ENCODE measurements at regions not wholly inside any gene's neighbourhood (a gene's known extent, or its start where the extent isn't known, plus 50 kb on each side); places are given as distances from the start of the nearest gene placed in this dataset.
A peak's percentile ranks its signal among the peaks of the same experiment; 100 is the strongest.
"Not testable (repeated sequence)": the region's sequence is repeated elsewhere in the genome, so short reads cannot be mapped to it uniquely, and the experiment has no call there.

- H3K4me3 ChIP-seq (ENCODE audit: low read depth, low read length) = no peak overlapping the region
- in situ Hi-C loops (cut with HindIII; ENCODE audit: low sequenced_read_pairs) = no loop called here
- TF ChIP-seq CTCF (IDR thresholded peaks at IDR 0.05; ENCODE audit: low read depth, low read length) = no peak
- no peak for DNase-seq (ENCODE audit: low read depth, low spot score)
Observed at GRCh38 chr16:10250137-10250828, 68.1 kb upstream of the GRIN2A start.

GRCh38 chr16:10252155-10252554 lies 69.9 kb upstream of the GRIN2A start:
- in situ Hi-C loops (cut with HindIII; ENCODE audit: low sequenced_read_pairs) = no loop called here
- no peak overlapping the region for H3K4me3 ChIP-seq (ENCODE audit: low read depth, low read length)

GRCh38 chr16:10253409-10253808 lies 71.2 kb upstream of the GRIN2A start:
- H3K4me3 ChIP-seq (ENCODE audit: low read depth, low read length) = no peak overlapping the region
- no peak for TF ChIP-seq CTCF (IDR thresholded peaks at IDR 0.05; ENCODE audit: low read depth, low read length)
- in situ Hi-C loops (cut with HindIII; ENCODE audit: low sequenced_read_pairs) = no loop called here
- no peak for DNase-seq (ENCODE audit: low read depth, low spot score)

More at GRCh38 chr16:10252155-10252554, 69.9 kb upstream of the GRIN2A start:
- no peak for TF ChIP-seq CTCF (IDR thresholded peaks at IDR 0.05; ENCODE audit: low read depth, low read length)
- DNase-seq (ENCODE audit: low read depth, low spot score) = no peak

GRCh38 chr16:10255728-10256127 lies 73.5 kb upstream of the GRIN2A start:
- H3K4me3 ChIP-seq (ENCODE audit: low read depth, low read length) = no peak overlapping the region
- DNase-seq (ENCODE audit: low read depth, low spot score) = no peak
- no peak for TF ChIP-seq CTCF (IDR thresholded peaks at IDR 0.05; ENCODE audit: low read depth, low read length)
- in situ Hi-C loops (cut with HindIII; ENCODE audit: low sequenced_read_pairs) = no loop called here

GRCh38 chr16:10256784-10257641 lies 74.8 kb upstream of the GRIN2A start:
- in situ Hi-C loops (cut with HindIII; ENCODE audit: low sequenced_read_pairs) = no loop called here
- peak; percentile 4 for DNase-seq (ENCODE audit: low read depth, low spot score)
- TF ChIP-seq CTCF (IDR thresholded peaks at IDR 0.05; ENCODE audit: low read depth, low read length) = peak; percentile 75
- no peak overlapping the region for H3K4me3 ChIP-seq (ENCODE audit: low read depth, low read length)

- DNase-seq (ENCODE audit: low read depth, low spot score); H3K4me3 ChIP-seq (ENCODE audit: low read depth, low read length); in situ Hi-C loops (cut with HindIII; ENCODE audit: low sequenced_read_pairs): not testable (repeated sequence)
Observed at GRCh38 chr16:10257642-10258251, 75.5 kb upstream of the GRIN2A start.

GRCh38 chr16:10258930-10259603 lies 76.8 kb upstream of the GRIN2A start:
- DNase-seq (ENCODE audit: low read depth, low spot score); in situ Hi-C loops (cut with HindIII; ENCODE audit: low sequenced_read_pairs); H3K4me3 ChIP-seq (ENCODE audit: low read depth, low read length): not testable (repeated sequence)
